NCI-H2081 (cell line): ENCODE measurements at regions not wholly inside any gene's neighbourhood (a gene's known extent, or its start where the extent isn't known, plus 50 kb on each side); places are given as distances from the start of the nearest gene placed in this dataset.
"Not testable (repeated sequence)": the region's sequence is repeated elsewhere in the genome, so short reads cannot be mapped to it uniquely, and the experiment has no call there.

Source experiments
- DNase-seq, 2 experiments: peaks; one replicate each; lab custom pipeline; 2025; lab: John Stamatoyannopoulos, UW

- no peak for DNase-seq
These were observed 981.3 kb upstream of the ALCAM start for GRCh38 chr3:104385421-104385820.

DNA sequence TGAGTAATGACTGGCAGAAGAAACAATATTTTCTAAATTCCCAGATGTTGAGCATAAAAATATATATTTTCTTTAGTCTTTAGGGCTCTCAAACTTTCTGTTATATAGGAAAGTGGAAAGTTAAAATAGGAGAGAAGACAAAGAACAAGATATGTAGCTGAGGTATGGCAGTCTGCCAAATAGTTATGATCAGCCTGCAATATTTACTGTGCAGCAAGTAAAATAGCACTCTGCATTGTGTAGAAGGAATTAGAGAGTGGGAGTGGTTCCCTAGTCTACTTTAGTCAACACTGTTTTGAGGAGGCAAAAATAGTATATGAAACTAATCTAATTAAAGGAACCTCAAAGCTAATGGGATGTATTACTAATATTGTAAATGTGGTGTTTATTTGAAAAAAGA is 978.1 kb upstream of the ALCAM start:
- peak; percentile 10 to 70 for DNase-seq

DNA sequence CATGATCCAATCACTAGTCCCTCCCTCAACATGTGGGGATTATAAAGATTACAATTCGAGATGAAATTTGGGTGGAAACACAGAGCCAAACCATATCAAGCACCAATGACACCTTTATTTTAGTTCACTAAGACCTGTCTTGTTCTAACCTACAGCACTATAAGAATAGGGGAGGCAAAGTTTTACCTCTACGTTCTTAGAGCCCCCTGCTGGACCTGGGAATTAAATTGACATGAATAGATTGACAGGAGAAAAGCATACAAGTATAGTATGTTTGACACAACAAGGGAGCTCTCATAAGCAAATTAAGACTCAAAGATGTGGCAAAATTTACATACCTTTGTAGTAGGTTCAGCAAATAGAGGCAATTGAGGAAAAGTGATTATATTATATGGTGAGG is 974.4 kb upstream of the ALCAM start:
- no peak for DNase-seq

DNA sequence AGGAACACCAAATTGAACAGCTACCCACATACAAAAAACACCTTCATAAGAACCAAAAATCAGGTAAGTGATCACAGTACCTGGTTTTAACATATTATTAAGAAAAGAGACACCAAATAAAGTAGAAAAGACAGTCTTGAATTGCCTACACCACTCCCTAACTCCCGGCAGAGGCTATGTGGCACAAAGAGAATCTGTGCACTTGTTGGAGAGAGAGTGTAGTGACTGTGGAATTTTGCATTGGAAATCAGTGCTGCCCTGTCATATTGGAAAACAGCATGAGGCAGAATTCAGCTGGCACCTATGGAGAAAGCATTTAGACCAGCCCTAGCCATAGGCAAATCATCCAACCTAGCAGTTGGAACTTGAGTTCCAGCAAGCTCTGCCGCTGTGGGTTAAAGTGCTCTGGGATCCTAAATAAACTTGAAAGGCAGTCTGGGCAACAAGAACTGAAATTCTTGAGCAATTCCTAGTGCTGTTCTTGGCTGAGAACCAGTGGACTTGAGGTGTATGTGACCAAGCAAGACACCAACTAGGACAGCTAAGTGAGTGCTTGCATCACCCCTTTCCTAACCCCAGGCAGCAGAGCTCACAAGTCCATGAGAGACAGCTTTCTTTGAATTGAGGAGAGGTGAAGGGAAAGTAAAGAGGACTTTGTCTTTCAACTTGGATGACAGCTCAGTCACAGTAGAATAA is 969.6 kb upstream of the ALCAM start:
- DNase-seq, result no peak

- DNase-seq, result no peak
These were observed 969.0 kb upstream of the ALCAM start for GRCh38 chr3:104397713-104398112.

GRCh38 chr3:104402902-104403301 is 963.8 kb upstream of the ALCAM start:
- DNase-seq, result no peak

- no peak for DNase-seq
These were observed 955.0 kb upstream of the ALCAM start for GRCh38 chr3:104411757-104412156.

DNA sequence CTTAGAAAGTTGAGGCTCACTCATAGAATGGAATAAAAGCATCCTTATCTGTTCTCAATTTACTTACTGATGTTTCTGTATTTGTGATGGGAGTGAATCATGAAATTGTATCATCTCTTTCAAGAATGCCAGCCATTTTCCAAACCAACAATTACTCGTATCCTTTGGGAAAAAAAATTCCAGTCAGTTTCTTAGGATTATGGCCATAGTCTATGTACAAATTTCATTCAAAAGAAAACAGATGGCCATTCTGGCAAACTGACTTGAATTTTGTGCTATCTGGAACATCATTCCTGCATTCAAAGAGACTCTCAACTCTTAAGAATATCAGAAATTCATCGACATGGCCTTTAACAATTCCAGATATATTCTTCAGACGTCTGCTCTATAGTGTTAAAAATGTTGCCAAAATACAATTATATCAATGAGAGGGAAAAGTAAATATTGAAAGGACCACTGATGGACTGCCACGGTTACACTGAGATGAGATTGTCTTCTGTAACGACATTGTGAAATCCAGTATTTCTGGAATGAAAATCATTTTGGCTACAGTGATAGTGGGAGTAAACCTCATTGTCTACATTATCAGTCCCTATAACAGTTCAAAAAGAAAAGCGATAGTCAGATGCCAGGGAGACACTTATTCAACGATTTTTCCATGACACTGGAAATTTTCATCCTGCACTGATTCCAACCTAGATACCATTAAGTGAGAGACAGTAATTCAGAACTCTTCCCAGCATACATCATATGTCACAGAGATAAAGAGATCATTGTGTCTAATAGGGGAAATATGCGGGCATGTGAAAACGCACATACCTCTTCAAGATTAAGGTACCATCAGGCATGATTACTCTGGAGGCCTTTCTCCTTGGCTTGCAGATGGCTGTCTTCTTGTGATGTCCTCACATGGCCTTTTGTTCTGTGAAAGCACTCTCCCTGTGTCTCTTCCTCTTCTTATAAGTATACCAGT is 953.8 kb upstream of the ALCAM start:
- no peak for DNase-seq

DNA sequence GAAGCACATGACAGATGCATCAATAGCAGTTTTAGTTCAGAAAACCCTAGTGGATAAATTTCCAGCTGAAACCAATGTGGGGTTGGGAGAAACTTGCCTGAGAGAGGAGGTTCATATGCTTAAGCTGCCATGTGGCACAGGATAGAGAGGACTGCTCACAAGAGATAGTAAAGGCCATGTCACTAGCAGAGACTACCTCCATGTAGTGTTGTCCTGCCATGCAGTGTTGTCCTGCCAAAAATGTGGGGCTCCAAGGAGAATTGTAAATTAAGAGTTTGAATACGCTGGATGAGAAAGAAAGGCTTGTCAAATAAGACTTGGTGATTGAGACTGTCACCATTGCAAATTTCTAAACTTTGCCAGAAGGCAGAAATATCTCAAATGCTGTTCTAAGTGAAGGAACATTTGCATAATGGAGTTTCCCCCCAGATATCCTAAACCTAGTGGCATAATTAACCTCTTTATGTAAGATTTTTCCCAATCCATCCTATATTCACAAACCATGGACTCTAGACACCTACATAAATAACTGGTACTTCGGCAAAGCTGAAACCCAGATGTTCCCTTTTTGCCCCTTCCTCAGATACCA is 938.3 kb upstream of the ALCAM start:
- no peak for DNase-seq

- no peak for DNase-seq
These were observed 937.0 kb upstream of the ALCAM start for GRCh38 chr3:104429727-104430126.

- DNase-seq, result no peak
These were observed 930.2 kb upstream of the ALCAM start for GRCh38 chr3:104436506-104436905.

GRCh38 chr3:104437131-104437750 is 929.5 kb upstream of the ALCAM start:
- DNase-seq, result no peak

GRCh38 chr3:104437891-104438290 is 928.8 kb upstream of the ALCAM start:
- DNase-seq, result peak; percentile 53 to 79

- no peak for DNase-seq
These were observed 928.0 kb upstream of the ALCAM start for GRCh38 chr3:104438706-104439105.

GRCh38 chr3:104445252-104445919 is 921.3 kb upstream of the ALCAM start:
- not testable (repeated sequence) for DNase-seq

GRCh38 chr3:104447681-104448080 is 919.0 kb upstream of the ALCAM start:
- DNase-seq, result no peak

DNA sequence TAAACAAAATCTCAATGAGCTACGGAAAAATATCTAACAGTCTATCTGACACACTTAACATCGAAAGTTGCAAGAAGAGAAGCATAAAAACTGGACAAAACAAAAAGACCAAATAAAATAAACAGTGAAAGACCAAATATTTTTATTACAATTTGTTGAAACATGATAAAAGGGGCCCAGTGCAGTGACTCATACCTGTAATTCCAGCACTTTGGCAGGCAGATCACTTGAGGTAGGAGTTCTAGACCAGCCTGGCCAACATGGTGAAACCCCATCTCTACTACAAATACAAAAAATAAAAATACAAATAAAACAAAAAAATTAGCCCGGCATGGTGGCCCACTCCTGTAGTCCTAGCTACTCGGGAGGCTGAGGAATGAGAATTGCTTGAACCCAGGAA is 914.0 kb upstream of the ALCAM start:
- DNase-seq, result no peak

GRCh38 chr3:104458657-104459056 is 908.1 kb upstream of the ALCAM start:
- no peak for DNase-seq

- DNase-seq, result peak in 1 of 2 experiments; percentile 22
These were observed 906.0 kb upstream of the ALCAM start for GRCh38 chr3:104460477-104461406.

GRCh38 chr3:104461431-104461830 is 905.3 kb upstream of the ALCAM start:
- DNase-seq, result no peak

DNA sequence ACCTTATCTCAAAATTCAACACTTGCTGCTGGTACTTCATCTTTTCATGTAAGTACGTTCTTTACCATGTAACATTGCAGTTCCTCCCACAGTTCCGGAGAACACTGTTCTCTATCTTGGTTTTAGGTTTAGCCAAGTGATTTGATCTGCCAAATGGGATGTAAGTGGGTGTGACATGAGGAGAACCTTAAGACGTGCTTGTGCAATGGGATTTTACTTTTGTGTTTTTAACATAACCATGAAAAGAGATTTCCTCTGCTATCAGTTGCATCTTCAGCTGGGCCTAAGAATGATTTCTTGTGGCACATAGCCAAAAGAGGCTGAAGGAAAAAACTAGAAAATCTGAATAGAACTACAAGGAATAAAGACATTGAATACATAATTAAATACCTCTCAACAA is 894.5 kb upstream of the ALCAM start:
- no peak for DNase-seq
